HG02938 (cell line): ENCODE measurements at regions not wholly inside any gene's neighbourhood (a gene's known extent, or its start where the extent isn't known, plus 50 kb on each side); places are given as distances from the start of the nearest gene placed in this dataset.
"Not testable (repeated sequence)": the region's sequence is repeated elsewhere in the genome, so short reads cannot be mapped to it uniquely, and the experiment has no call there.

ENCODE experiments used
- ATAC-seq: cut with Tn5 transposase; IDR thresholded peaks from one replicate; pipeline ENCODE4 v1.9.1; 2021; ENCODE audit warnings: mild to moderate bottlenecking, moderate library complexity; ENCODE audit not compliant: unreplicated experiment

DNA sequence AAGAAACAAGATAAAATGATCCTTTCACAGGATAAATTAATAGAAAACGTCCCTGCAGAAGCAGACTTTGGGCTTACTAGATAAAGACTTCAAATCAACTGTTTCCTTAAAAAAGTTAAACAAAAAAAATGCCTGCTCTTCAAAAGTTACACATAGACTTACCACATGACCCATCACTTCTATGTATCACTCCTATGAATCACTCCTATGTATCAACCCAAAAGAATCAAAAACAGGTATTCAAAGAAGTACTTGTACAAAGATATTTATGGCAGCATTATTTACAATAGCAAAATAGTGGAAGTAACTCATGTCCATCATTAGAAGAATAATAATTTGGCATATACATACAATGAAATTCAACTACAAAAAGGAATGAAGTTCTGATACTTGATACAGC lies 56.3 kb upstream of the PRDM9 start:
- ATAC-seq: no peak

DNA sequence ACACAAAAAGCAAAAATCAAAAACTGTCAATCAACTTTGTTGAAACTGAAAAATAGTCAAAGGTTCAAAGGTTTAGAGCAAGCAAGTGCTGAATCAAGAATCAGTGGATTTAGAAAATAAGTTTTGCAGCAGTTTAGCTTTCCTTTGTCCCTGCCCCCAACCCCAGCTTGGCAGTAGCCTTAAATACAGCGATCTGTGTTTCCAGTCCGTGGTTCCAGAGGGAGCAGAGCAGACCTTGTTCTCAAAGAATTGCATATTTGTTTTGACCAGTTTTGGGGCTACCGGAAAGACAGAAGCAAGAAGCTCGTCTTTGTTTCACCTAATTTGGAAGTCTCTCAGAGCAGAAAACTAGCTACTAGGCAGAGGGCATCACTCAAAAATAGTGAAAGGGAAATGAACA lies 57.2 kb upstream of the PRDM9 start:
- ATAC-seq: no peak

DNA sequence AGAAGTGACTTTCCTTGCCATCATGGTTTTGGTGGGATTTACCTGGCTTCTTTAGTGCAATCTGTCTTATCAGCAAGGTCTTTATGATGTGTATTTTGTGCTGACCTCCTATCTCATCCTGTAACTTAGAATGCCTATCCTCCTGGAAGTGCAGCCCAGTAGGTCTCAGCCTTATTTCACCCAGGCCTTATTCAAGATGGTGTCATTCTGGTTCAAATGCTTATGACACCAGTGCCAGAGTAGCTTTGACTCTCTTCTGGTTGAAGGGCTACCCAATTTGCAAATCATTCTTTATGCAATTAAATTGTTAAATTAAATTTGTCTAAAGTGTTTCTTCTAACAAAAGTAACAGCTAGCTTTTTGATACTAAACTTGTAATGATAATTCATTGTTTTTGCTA lies 58.8 kb upstream of the PRDM9 start:
- no peak for ATAC-seq

DNA sequence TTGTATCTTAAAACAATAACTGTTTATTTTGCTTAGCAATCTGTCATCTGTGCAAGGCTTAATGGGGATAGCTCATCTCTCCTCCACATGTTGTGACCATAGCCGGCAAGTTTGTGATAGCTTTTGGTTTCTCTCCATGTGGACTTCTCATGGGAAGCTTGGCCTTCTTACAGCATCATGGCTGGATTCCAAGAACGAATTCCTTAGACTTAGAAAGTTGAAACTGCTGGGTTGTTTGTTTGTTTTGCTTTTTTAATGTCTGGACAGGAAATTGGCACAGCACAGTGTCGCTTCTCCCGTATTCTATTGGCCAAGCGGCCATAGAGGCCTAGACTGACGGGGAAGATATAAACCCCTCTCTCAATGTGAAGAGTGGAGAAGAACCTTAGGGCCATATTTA lies 61.0 kb upstream of the PRDM9 start:
- ATAC-seq: no peak

DNA sequence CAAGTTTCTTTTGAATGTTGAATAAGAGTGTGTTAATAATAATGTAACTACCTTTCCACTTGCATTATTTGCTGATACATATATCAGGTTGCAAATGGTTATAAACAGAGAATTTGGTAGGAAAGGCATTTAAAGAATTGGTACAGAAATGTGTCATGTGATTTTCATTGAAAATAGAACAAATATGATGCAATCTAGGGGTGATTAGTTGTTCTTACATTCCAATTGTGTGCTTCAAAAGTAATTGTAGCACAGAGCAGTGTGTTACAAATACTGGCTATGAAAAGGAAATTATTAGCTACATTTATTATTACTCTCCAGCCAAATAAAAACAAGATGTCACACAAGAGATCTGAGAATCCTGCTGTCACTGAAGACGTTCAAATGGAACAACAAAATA lies 61.8 kb upstream of the PRDM9 start:
- no peak for ATAC-seq

DNA sequence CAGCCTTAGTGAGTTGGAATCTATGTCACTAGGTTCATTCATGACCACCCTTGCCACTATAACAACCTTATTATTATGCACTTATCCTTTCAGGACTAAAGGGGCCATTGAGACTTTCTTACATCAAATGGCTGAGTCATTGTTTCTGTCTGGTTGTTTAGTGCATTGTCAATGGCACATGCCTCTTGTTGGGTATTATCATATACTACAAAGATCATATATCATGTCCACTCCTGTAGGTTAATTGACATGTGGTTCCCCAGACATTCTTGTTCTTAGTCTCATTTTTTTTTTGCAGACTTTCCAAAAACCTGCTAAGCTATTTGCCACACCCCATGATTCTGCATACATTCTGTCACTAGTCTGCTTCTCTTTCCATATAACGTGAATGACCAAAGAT lies 66.7 kb upstream of the PRDM9 start:
- no peak for ATAC-seq

DNA sequence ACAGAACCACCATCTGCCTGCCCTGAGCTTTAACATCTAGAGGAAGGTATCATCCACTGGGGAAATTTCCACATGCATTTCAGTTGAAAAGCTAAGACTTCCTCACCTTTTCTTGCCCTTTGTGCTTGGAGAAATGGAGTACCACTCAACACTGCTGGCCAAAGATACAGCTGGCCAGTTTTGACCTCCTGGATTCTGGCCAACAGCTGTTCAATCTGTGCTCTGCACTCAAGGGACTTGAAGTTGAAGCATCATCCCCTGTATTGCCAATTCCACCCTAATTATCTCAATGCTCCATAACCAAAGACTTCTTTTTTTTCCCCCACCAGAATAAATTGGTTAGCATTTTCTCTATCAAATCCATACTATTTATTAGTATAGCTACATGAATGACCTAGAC lies 70.4 kb upstream of the PRDM9 start:
- ATAC-seq: no peak

DNA sequence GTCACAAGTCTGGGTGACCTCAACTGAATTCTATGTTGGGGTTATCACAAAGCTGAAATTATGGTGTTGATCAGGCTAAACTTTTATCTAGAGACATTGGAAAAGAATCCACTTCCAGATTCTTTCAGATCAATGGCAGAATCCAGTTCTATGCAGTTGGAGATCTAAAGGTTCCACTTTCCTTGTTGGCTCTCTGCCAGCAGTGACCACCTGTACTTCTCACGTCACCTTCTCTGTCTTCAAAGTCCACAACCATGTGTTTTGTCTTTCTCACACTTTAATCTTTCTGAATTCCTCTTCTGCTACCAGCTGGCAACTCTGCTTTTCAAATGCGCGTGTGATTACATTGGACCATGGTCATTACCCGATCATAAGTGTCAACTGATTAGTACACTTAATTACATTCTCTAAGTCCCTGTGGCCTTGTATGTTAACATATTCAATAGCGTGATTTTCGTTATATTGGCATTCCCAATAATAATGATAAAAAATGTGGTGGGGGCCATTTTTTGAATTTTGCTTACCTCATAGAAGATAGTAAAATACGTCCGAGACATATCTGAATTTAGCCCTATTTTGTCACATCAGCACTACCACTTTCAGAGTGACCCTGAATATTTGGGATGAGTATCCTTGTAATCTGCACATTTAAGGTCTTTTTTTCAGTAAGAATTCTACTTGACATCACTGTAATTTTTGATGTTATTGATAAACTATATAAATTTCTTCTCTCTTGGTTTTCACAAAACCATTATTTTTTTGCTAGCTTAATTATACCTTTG lies 73.7 kb upstream of the PRDM9 start:
- ATAC-seq: no peak

DNA sequence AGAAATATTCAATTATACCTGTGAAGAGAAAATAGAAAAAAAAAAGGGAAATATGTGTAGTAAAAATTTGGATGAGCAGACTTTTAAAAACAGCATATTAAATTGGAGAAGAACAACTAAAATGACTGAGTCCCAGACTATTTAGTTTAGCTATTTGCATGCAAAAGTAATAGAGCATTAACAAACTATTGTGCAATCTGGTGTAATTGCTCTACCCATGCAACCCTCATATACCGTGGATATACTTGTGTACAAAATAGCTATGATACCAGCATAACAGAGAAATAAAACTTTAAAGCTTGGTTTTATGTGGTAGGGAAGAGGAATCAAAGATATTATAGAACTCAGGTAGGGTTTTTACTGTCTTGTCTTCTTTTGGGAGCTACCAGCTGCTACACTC lies 78.7 kb upstream of the PRDM9 start:
- ATAC-seq: no peak

DNA sequence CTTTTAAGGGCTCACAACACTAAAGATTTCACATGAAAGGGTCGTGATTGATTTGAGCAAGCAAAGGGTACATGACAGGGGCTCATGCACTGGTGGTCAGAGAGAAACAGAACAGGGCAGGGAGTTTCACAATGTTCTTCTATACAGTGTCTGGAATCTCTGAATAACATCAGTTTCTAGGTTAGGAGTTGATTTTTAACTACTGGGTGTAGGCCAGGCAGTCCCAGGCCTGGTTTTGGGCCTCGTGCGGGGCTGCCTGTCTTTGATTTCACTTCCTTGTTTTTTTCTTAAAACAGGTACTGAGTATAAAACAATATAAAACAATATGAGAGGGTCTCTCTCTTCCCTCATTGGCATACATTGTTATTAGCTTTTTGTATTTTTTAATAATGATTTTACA lies 87.2 kb upstream of the PRDM9 start:
- not testable (repeated sequence) for ATAC-seq

DNA sequence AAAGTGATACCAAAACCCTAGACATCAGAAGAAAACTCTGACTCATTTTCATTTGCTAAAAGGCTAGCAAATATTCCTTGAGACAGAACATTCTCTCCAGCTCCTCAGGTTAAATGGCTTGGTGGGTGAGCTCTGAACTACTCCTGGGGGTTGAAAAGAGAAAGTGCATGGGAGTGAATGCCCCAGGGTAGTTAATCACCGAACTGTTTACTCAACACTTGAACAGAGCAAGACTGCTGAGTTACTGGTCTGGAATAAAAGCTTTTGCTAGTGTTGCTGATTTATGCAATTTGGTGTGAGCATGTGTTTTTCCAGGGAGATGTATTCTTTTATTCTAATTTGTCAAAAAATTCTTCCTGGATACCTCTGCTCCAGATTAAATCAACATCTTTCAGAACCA lies 88.3 kb upstream of the PRDM9 start:
- no peak for ATAC-seq

DNA sequence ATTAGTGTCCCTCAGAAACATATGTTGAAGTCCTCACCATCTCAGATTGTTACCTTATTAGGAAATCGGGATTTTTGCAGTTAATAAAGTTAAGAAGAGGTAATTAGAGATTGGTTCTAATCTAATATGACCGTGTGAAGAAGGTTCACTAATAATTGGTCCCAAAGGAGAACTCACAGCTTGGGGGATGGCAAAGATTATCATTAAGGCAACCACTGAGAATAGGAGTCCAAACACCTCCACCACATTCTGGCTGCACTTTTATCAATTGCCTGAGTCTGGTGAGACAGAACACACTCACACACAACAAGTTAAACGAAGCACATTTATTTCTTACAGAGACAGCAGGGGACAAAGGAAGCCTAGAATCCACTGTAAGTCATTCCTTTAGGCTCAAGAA lies 94.9 kb upstream of the PRDM9 start:
- ATAC-seq: no peak

DNA sequence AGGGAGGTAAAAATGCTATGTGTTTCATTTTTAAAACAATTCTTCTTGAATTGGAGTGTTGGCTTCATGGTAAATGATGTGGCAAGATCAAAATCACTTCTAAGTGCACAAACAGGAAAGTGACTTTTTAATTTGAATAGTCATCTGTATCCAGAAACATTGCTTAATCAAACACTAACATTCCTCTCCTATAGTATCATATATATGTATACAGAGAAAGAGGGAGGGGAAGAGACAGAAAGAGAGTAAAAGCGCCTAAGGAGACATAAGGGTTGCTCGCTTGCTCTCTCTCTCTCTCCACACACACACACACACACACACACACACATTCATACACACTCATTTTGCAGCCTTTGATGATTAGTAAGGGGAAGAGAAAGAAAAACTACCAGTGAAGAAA lies 95.4 kb upstream of the PRDM9 start:
- ATAC-seq: no peak

DNA sequence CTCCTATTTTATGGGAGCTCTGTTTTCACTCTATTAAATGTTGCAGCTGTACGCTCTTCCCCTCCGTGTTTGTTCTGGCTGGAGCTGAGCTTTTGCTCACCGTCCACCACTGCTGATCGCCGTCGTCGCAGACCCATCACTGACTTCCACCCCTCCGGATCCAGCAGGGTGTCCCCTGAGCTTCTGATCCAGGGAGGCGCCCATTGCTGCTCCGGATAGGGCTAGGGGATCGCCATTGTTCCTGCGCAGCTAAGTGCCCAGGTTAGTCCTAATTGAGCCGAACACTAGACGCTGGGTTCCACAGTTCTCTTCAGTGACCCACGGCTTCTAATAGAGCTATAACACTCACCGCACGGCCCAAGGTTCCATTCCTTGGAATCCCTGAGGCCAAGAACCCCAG lies 96.2 kb upstream of the PRDM9 start:
- no peak for ATAC-seq

DNA sequence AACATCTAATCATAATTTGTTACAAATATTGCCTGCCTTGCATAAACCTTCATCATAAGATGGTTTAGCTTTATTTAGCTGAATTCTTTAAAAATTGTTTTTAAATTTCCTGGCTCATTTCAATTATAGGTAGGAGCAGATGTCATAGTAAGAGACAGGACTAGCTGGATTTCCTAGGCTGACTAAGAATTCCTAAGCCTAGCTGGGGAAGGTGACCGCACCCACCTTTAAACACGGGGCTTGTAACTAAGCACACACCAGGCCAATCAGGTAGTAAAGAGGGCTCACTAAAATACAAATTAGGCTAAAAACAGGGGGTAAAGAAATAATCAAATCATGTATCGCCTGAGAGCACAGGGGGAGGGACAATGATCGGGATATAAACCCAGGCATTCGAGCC lies 96.6 kb upstream of the PRDM9 start:
- ATAC-seq: not testable (repeated sequence)

DNA sequence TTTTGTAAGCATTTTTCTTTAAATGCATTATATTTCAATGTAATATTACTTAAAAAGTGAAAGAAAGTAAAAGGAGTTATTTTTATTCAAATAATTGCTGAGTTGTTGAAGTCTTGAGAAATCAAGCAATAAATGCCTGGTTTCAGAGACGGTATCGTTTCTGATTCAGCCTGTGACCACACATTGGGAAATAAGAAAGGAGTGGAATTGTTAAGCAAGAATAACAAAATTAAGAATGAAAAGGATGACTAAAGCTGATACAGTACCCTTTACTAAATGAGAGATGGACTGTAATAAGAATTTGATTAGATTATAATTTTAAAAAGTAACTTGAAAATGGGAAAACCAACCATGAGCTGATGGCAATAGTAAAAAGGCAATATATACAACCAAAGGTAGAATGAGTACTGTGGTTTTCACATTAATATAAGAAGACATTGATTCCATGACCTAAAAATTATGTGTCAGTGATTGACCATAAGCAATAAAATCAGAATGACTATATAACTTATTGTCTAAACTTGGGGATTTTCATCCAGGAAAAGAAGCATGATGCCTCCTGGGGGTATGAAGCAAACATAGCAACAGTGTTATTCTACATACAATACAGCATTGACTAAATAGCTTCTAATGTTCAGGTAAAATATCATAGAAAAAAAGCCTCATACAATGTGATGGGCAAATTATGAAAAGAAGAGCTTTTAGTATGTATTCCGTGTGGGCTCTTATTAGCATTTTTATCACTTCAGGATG lies 101.9 kb upstream of the PRDM9 start:
- ATAC-seq: no peak

DNA sequence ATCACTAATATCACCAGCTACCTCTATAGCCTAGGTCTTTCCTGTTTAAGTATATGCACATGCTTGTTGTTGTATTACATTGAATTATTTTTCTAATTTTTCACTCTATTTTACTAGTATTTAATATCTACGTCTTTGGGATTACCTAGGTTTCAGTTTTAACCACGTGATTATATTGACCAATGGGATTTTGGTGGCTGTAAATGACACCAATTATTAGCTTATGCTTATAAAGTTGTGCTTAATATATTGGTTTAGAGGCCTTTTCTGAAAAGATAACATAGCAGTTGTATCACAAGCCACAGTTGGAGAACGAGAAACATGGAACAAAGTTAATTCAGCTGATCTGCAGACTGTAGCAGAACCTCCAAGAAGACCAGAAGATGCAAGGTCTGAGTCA lies 104.8 kb upstream of the PRDM9 start:
- ATAC-seq: no peak

DNA sequence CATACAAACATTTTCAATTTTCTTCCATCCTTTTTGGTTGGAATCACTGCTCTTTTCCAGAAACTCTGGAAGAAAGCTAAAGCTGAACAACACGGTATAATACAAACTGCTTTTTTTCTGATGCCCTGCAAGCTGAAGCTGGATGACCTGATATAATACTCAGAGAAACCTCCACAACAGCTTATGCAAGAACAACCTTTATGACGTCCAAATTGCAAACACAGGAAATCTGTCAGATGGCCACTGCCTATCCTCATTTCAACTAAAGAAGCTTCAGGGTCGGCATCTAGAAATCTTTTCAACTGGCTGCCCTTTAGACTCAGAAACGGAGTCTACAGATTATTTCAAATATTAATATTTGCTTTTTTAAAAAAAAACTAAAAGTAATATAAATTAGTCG lies 106.5 kb upstream of the PRDM9 start:
- ATAC-seq: no peak

DNA sequence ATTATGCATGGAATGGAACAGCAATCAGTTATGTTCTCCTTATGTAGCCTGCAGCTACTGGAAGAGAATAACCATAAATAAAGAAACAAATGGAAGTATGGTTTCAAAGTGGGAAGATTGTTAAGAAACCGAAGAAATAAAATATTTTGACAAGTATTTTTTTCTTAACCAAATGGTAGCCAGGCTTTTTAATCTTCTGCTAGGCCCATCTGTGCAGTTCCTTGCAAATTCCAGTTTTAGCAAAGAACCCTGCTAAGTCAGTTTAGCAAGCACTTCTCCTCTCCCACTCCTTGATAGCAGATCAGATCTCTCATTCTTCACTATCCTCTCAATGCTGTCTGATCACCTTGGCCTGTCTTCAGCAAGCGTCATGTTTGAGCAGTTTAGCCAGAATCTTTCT lies 111.1 kb upstream of the PRDM9 start:
- ATAC-seq: no peak

DNA sequence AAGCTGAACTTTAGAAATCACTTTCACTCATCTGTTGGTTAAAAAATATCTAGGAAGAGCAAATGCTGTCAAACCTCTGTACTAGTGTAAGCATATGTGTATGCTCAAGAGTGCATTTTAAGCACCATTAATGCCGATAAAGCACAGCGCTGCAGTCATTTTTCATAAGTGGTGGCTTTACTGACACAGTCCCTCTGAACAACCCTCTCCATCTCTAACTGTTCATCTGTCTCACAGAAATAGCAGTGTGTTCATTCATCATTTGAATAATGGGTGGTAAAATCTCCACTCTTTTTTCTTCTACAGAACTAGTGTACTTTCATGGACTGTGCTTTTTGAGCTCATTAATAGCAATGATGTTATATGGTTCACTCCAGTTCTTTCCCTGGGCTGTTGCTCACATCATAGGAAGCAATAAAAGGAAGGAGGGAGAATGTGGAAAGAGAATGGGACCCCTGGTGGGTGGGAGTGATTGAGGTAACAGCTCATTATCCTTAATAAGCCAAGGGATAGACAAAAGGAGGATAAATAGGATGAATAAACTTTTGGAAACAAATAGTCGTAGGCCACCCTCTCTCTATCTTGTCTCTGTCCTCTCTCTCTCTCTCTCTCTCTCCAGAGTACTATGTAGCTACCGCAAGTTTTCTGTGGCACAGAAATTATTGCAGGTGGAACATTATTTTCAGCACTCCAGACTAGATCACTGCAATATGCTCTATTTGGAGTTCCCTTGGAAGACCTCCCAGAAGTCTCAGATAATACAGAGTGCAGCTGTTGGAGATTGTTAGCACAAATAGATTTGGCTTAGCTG lies 117.9 kb upstream of the PRDM9 start:
- no peak for ATAC-seq

DNA sequence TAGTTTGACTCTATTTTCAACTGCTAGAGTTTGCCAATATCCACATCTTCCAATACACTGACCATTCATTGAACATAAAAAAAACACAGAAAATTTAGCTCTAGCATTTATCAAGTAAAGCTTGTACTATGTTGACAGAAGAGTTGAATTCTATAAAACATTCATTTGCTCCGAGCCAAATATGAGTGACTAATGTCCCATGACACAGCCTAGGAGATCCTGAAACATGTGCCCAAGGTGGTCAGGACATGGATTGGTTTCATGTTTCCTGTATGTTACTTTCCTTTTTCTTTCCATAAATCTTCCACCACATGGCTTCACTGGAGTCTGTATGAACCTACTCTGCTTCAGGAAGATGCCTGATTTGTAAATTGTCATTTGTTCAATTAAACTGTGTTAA lies 122.4 kb upstream of the PRDM9 start:
- ATAC-seq: no peak

DNA sequence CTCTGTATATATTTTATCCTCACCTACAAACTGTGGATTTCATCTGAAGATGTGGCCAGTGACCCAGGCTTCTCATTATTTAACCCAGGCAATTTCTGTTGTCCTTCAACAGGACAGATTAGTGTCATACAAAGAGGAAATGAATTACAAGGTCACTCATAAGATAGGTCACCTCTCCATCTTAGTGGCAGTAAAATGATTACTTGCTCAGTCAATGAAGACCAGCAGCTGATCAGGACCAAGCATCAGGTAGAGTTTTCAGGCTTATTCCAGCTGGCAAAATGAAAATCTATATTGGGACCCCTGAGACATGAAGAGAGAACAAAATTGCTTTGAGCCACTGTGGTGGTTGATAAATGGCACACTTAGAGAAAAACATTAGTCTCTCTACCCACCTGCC lies 135.2 kb upstream of the PRDM9 start:
- no peak for ATAC-seq
